IMR-90 (cell line): ENCODE measurements at regions not wholly inside any gene's neighbourhood (a gene's known extent, or its start where the extent isn't known, plus 50 kb on each side); places are given as distances from the start of the nearest gene placed in this dataset.

Experiments
- ATAC-seq: fragments of 200-7000 bp; cut with Tn5 transposase; 2 replicates; pipeline ENCODE4 v1.9.1; 2020; ENCODE audit warnings: low read depth, mild to moderate bottlenecking, moderate library complexity
- BruUV-seq: library from RNA; stranded (reverse); fragments of 400-500 nt; replicated peaks from 2 replicates; lab custom pipeline; 2021; lab: Mats Ljungman, UMichigan
- CTCF ChIA-PET: fragments of 300-600 bp; formaldehyde crosslinking; extraction: SDS; loops from one replicate; lab custom pipeline; 2021; ENCODE audit warnings: antibody characterized with exemption; lab: Yijun Ruan, JAX
- POLR2A ChIA-PET: fragments of 300-600 bp; sonication (Branson Sonifier 250); formaldehyde crosslinking; loops from one replicate; lab custom pipeline; 2022; ENCODE audit warnings: antibody characterized with exemption; ENCODE audit not compliant: unreplicated experiment; lab: Charles Lee
- DNase-seq: peaks from one replicate; pipeline ENCODE4 v3.0.0; 2013
- H2AFZ ChIP-seq: replicated peaks from 2 replicates; pipeline ENCODE3; 2013; ENCODE audit warnings: low read length, mild to moderate bottlenecking; ENCODE audit not compliant: poor library complexity
- H2AK5ac ChIP-seq: 2 replicates; pipeline ENCODE4 v1.6.1; 2013; ENCODE audit warnings: low read depth, low read length, inconsistent platforms
- H2AK9ac ChIP-seq: replicated peaks from 2 replicates; pipeline ENCODE3; 2013; ENCODE audit warnings: mild to moderate bottlenecking, low read depth, low read length, moderate library complexity; ENCODE audit not compliant: poor library complexity
- H2BK120ac ChIP-seq: 2 replicates; pipeline ENCODE4 v1.6.1; 2013; ENCODE audit warnings: low read depth, low read length, inconsistent platforms
- H2BK15ac ChIP-seq: 3 replicates; pipeline ENCODE4 v1.6.1; 2013; ENCODE audit warnings: low read depth, low read length, inconsistent platforms
- H2BK20ac ChIP-seq: 2 replicates; pipeline ENCODE4 v1.6.1; 2013; ENCODE audit warnings: low read depth, mild to moderate bottlenecking, inconsistent platforms, low read length, moderate library complexity
- H2BK5ac ChIP-seq: 2 replicates; pipeline ENCODE4 v1.6.1; 2013; ENCODE audit warnings: mild to moderate bottlenecking, low read depth, low read length, inconsistent platforms; ENCODE audit not compliant: poor library complexity, severe bottlenecking
- H3K14ac ChIP-seq: replicated peaks from 2 replicates; pipeline ENCODE4 v1.6.1; 2013; ENCODE audit warnings: low read depth, low read length, inconsistent platforms
- H3K18ac ChIP-seq: 2 replicates; pipeline ENCODE4 v1.6.1; 2013; ENCODE audit warnings: low read depth, low read length, control low read depth
- H3K23ac ChIP-seq: 2 replicates; pipeline ENCODE4 v1.6.1; 2013; ENCODE audit warnings: low read depth, low read length, inconsistent platforms
- H3K27ac ChIP-seq: 2 replicates; pipeline ENCODE4 v1.5.1; 2013; ENCODE audit warnings: mild to moderate bottlenecking, control low read depth, low read length; ENCODE audit not compliant: insufficient read depth
- H3K27me3 ChIP-seq: 2 replicates; pipeline ENCODE4 v1.6.1; 2013; ENCODE audit warnings: low read length; ENCODE audit not compliant: control insufficient read depth, insufficient read depth
- H3K36me3 ChIP-seq: 2 replicates; pipeline ENCODE4 v1.6.1; 2013; ENCODE audit warnings: low read length, mixed read lengths; ENCODE audit not compliant: control insufficient read depth, insufficient read depth
- H3K4ac ChIP-seq: 2 replicates; pipeline ENCODE4 v1.6.1; 2013; ENCODE audit warnings: low read depth, low read length, inconsistent platforms
- H3K4me1 ChIP-seq: 2 replicates; pipeline ENCODE4 v1.6.1; 2013; ENCODE audit warnings: low read length, mixed read lengths; ENCODE audit not compliant: control insufficient read depth, insufficient read depth
- H3K4me2 ChIP-seq: 2 replicates; pipeline ENCODE4 v1.6.1; 2013; ENCODE audit warnings: low read depth, mild to moderate bottlenecking, control low read depth, low read length, moderate library complexity
- H3K4me3 ChIP-seq: 2 replicates; pipeline ENCODE4 v1.5.1; 2013; ENCODE audit warnings: low read depth, mild to moderate bottlenecking, control low read depth, low read length, moderate library complexity; ENCODE audit not compliant: insufficient read depth
- H3K56ac ChIP-seq: 2 replicates; pipeline ENCODE4 v1.6.1; 2013; ENCODE audit warnings: low read length, inconsistent platforms; ENCODE audit not compliant: insufficient read depth; ENCODE audit errors: extremely low read depth
- H3K79me1 ChIP-seq, 2 experiments: 2 replicates each; pipeline ENCODE4 v1.6.1; 2013; ENCODE audit warnings: low read length in 2 of 2, inconsistent platforms in 1 of 2, low read depth in 1 of 2
- H3K9ac ChIP-seq: 2 replicates; pipeline ENCODE4 v1.6.1; 2013; ENCODE audit warnings: low read depth, low read length, control low read depth
- H3K9me1 ChIP-seq: 2 replicates; pipeline ENCODE4 v1.6.1; 2013; ENCODE audit warnings: low read length, inconsistent platforms; ENCODE audit not compliant: insufficient read depth
- H3K9me3 ChIP-seq: 2 replicates; pipeline ENCODE4 v1.6.1; 2013; ENCODE audit warnings: low read length; ENCODE audit not compliant: control insufficient read depth, insufficient read depth
- H4K20me1 ChIP-seq: 2 replicates; pipeline ENCODE4 v1.6.1; 2013; ENCODE audit warnings: low read length, inconsistent platforms; ENCODE audit not compliant: insufficient read depth
- H4K5ac ChIP-seq: 2 replicates; pipeline ENCODE4 v1.6.1; 2013; ENCODE audit warnings: mild to moderate bottlenecking, low read depth, low read length, control low read depth
- H4K8ac ChIP-seq, 2 experiments: 2 replicates each; pipeline ENCODE4 v1.6.1; 2013; ENCODE audit warnings: low read depth in 2 of 2, low read length in 2 of 2, control low read depth in 1 of 2, inconsistent platforms in 1 of 2
- H4K91ac ChIP-seq: 2 replicates; pipeline ENCODE4 v1.6.1; 2013; ENCODE audit warnings: low read depth, low read length, inconsistent platforms; ENCODE audit not compliant: insufficient read depth
- BHLHE40 ChIP-seq: fragments of 150-350 bp; IDR thresholded peaks from 2 replicates; pipeline ENCODE4 v1.6.1; 2016; ENCODE audit warnings: mild to moderate bottlenecking, low read depth, low read length
- CEBPB ChIP-seq: IDR thresholded peaks from 2 replicates; pipeline ENCODE4 v1.6.1; 2012; ENCODE audit warnings: low read depth, low read length, improper control_type of control experiment
- CHD1 ChIP-seq: IDR thresholded peaks from 2 replicates; pipeline ENCODE4 v1.6.1; 2012; ENCODE audit warnings: low read depth, low read length, improper control_type of control experiment
- CTCF ChIP-seq: conservative IDR thresholded peaks from 2 replicates; pipeline ENCODE4 v1.5.1; 2012; ENCODE audit warnings: mild to moderate bottlenecking, low read depth, low read length, improper control_type of control experiment
- FOS ChIP-seq: fragments of 150-350 bp; IDR thresholded peaks from 2 replicates; pipeline ENCODE4 v1.6.1; 2016; ENCODE audit warnings: low read depth, low read length
- MAFK ChIP-seq: IDR thresholded peaks from 2 replicates; pipeline ENCODE4 v1.6.1; 2012; ENCODE audit warnings: low read depth, low read length, improper control_type of control experiment
- MAZ ChIP-seq: IDR thresholded peaks from 2 replicates; pipeline ENCODE4 v1.6.1; 2012; ENCODE audit warnings: low read depth, mild to moderate bottlenecking, low read length, improper control_type of control experiment, moderate library complexity, borderline replicate concordance
- NFE2L2 ChIP-seq: fragments of 150-350 bp; IDR thresholded peaks from 2 replicates; pipeline ENCODE4 v1.6.1; 2016; ENCODE audit warnings: low read depth, mild to moderate bottlenecking, low read length
- POLR2A ChIP-seq: IDR thresholded peaks from 2 replicates; pipeline ENCODE4 v1.6.1; 2012; ENCODE audit warnings: mild to moderate bottlenecking, low read depth, low read length
- RAD21 ChIP-seq: IDR thresholded peaks from 2 replicates; pipeline ENCODE4 v1.6.1; 2012; ENCODE audit warnings: low read length, improper control_type of control experiment
- RCOR1 ChIP-seq: IDR thresholded peaks from 2 replicates; pipeline ENCODE4 v1.6.1; 2012; ENCODE audit warnings: mild to moderate bottlenecking, low read length, improper control_type of control experiment; ENCODE audit not compliant: insufficient replicate concordance
- RFX5 ChIP-seq: IDR thresholded peaks from 2 replicates; pipeline ENCODE4 v1.8.0; 2012; ENCODE audit warnings: low read depth, mild to moderate bottlenecking, low read length, moderate library complexity
- SMC3 ChIP-seq: fragments of 150-350 bp; IDR thresholded peaks from 2 replicates; pipeline ENCODE4 v1.6.1; 2016; ENCODE audit warnings: low read depth, mild to moderate bottlenecking, antibody characterized with exemption, low read length, moderate library complexity
- USF2 ChIP-seq: fragments of 150-350 bp; IDR thresholded peaks from 2 replicates; pipeline ENCODE4 v1.6.1; 2017; ENCODE audit warnings: mild to moderate bottlenecking, antibody characterized with exemption, low read length, low read depth
- WGBS, 2 experiments: methylation state at CpG; one replicate each; pipeline versions ENCODE4 v1.1.5 to v1.1.7; 2013; ENCODE audit warnings: missing lambda C conversion rate in 2 of 2; ENCODE audit not compliant: insufficient read length in 1 of 2; ENCODE audit errors: extremely low coverage in 2 of 2; 5-methylcytosine and 5-hydroxymethylcytosine counted together
- dilution Hi-C: fragments of 300-500 bp; cut with HindIII; formaldehyde crosslinking; loops from one replicate; pipeline ENCODE4 v1.14.3; 2018; ENCODE audit warnings: low sequenced_read_pairs; ENCODE audit not compliant: unreplicated experiment
- in situ Hi-C: fragments of 300-500 bp; cut with MboI; formaldehyde crosslinking; loops from 3 replicates; pipeline ENCODE4 v1.14.3; 2019; ENCODE audit warnings: low sequenced_read_pairs, inconsistent platforms, mixed read lengths
- intact Hi-C: fragments of 100-400 bp; cut with micrococcal nuclease; formaldehyde crosslinking; loops from 2 replicates; pipeline ENCODE4 v1.10.0; 2022

GRCh38 chr5:54820346-54821134, 164.9 kb downstream of the ESM1 start:
- CTCF ChIA-PET, result interaction anchor here (0.5 kb wide), 1 partner anchor 8 kb away, joined by 3 read pairs; no protein-coding TSS in a partner anchor
- Histone ChIP-seq H2BK20ac (peak overlapping the region; percentile 99), H3K27ac (peak overlapping the region; percentile 98), H3K4ac (peak overlapping the region; percentile 97), H4K5ac (peak overlapping the region; percentile 99), H4K8ac (peak overlapping the region; percentile 67 to 94), H3K14ac (peak overlapping the region; percentile 96), H3K4me1 (peaks cover 27% of the 10 kb centered on the region), H4K91ac (peak overlapping the region; percentile 79), H2BK120ac (peak overlapping the region; percentile 99), H2BK15ac (peak overlapping the region; percentile 99; the same call in 2 of the 3 replicates), H2AFZ (no peak overlapping the region), H3K4me2 (peak overlapping the region; percentile 58; the same call in 1 of the 2 replicates), H2BK5ac (peak overlapping the region; percentile 88), H3K23ac (peak overlapping the region; percentile 87; the same call in 1 of the 2 replicates), H3K18ac (peak overlapping the region; percentile 100), H3K36me3 (no peaks in the 10 kb centered on the region), H4K20me1 (no peaks in the 10 kb centered on the region), H3K9me1 (peaks cover 11% of the 10 kb centered on the region), H3K79me1 (peaks cover 0 to 6% of the 10 kb centered on the region in 2 experiments; a peak in 1 of 4 replicates), H3K9ac (peak overlapping the region; percentile 74), H2AK9ac (peak overlapping the region; percentile 82), H2AK5ac (peak overlapping the region; percentile 84), H3K4me3 (no peak overlapping the region), H3K56ac (peak overlapping the region; percentile 66; the same call in 1 of the 2 replicates), H3K27me3 (no peaks in the 10 kb centered on the region), H3K9me3 (no peaks in the 10 kb centered on the region)
- in situ Hi-C loops (no loop called here), dilution Hi-C loops (no loop called here), intact Hi-C loops (loop anchor here (2.0 kb wide), 1 partner anchor 14 kb away; no protein-coding TSS in a partner anchor)
- no CpG with 5 or more reads among the region's 3 CpGs for WGBS, 2 experiments
- ATAC-seq (peak; percentile 17; the same call in 1 of the 2 replicates), DNase-seq (peak; percentile 62)
- TF ChIP-seq BHLHE40 (no peak), POLR2A (no peak), CEBPB (no peak), SMC3 (no peak), FOS (no peak), NFE2L2 (no peak), MAFK (no peak), CHD1 (no peak), MAZ (no peak), CTCF (no peak), RCOR1 (no peak), USF2 (no peak), RAD21 (no peak), RFX5 (no peak)
- BruUV-seq, result no TSS peak
- POLR2A ChIA-PET, result interaction anchor here (0.7 kb wide), 2 partner anchors 8 to 76 kb away, joined by 3 to 5 read pairs; no protein-coding TSS in a partner anchor
